Right renal pelvis (tissue), 4 donors: ENCODE measurements at regions not wholly inside any gene's neighbourhood (a gene's known extent, or its start where the extent isn't known, plus 50 kb on each side); places are given as distances from the start of the nearest gene placed in this dataset.

Source experiments
- DNase-seq, 4 donors: peaks; one replicate each; pipeline ENCODE4 v3.0.0-alpha.2; 2013; ENCODE audit warnings: low read depth in 4 of 4, low spot score in 3 of 4, missing footprints in 1 of 4

GRCh38 chr5:42908086-42908485 lies 96.4 kb upstream of the SELENOP start:
- DNase-seq: no peak

- no peak for DNase-seq
Measured at GRCh38 chr5:42905827-42906226, 94.1 kb upstream of the SELENOP start.

GRCh38 chr5:42900734-42901133 lies 89.0 kb upstream of the SELENOP start:
- DNase-seq: no peak

- no peak for DNase-seq
Measured at GRCh38 chr5:42898760-42899159, 87.1 kb upstream of the SELENOP start.

GRCh38 chr5:42896523-42896922 lies 84.8 kb upstream of the SELENOP start:
- no peak for DNase-seq

- DNase-seq: no peak
Measured at GRCh38 chr5:42894057-42894456, 82.4 kb upstream of the SELENOP start.

GRCh38 chr5:42889311-42889933 lies 77.7 kb upstream of the SELENOP start:
- peak; percentile 66 to 74 (median 70) for DNase-seq

- no peak for DNase-seq
Measured at GRCh38 chr5:42888771-42889170, 77.1 kb upstream of the SELENOP start.

- DNase-seq: no peak
Measured at GRCh38 chr5:42887575-42887974, 75.9 kb upstream of the SELENOP start.

- DNase-seq: no peak
Measured at GRCh38 chr5:42887097-42887496, 75.4 kb upstream of the SELENOP start.

GRCh38 chr5:42886635-42887034 lies 74.9 kb upstream of the SELENOP start:
- no peak for DNase-seq

- no peak for DNase-seq
Measured at GRCh38 chr5:42884326-42884725, 72.6 kb upstream of the SELENOP start.

- no peak for DNase-seq
Measured at GRCh38 chr5:42881416-42882117, 69.9 kb upstream of the SELENOP start.

GRCh38 chr5:42880496-42881150 lies 68.9 kb upstream of the SELENOP start:
- no peak for DNase-seq

GRCh38 chr5:42879291-42879690 lies 67.6 kb upstream of the SELENOP start:
- no peak for DNase-seq

GRCh38 chr5:42878550-42878949 lies 66.9 kb upstream of the SELENOP start:
- DNase-seq: no peak

GRCh38 chr5:42878041-42878440 lies 66.3 kb upstream of the SELENOP start:
- DNase-seq: no peak

- no peak for DNase-seq
Measured at GRCh38 chr5:42877431-42877830, 65.7 kb upstream of the SELENOP start.

- peak in 1 of 4 donors; percentile 4 for DNase-seq
Measured at GRCh38 chr5:42876375-42876844, 64.7 kb upstream of the SELENOP start.

GRCh38 chr5:42875785-42876374 lies 64.2 kb upstream of the SELENOP start:
- DNase-seq: no peak

GRCh38 chr5:42875211-42875610 lies 63.5 kb upstream of the SELENOP start:
- no peak for DNase-seq
